ENCODE measurements at regions not wholly inside any gene's neighbourhood (a gene's known extent, or its start where the extent isn't known, plus 50 kb on each side); places are given as distances from the start of the nearest gene placed in this dataset.

GRCh38 chr20:10915815-10916214 is 242.0 kb upstream of the JAG1 start:
- no peak for TF ChIP-seq CTCF (conservative IDR thresholded peaks at IDR 0.05; ENCODE audit: low read depth, low read length)
- no peak overlapping the region for H3K4me3 ChIP-seq (ENCODE audit: low read length)
- no peak for DNase-seq (ENCODE audit: low read depth)

- DNase-seq (ENCODE audit: low read depth) = no peak
- H3K4me3 ChIP-seq (ENCODE audit: low read length) = no peak overlapping the region
- TF ChIP-seq CTCF (conservative IDR thresholded peaks at IDR 0.05; ENCODE audit: low read depth, low read length) = no peak
Measured at GRCh38 chr20:10916312-10916711, 242.5 kb upstream of the JAG1 start.

- H3K4me3 ChIP-seq (ENCODE audit: low read length) = no peak overlapping the region
- no peak for TF ChIP-seq CTCF (conservative IDR thresholded peaks at IDR 0.05; ENCODE audit: low read depth, low read length)
- no peak for DNase-seq (ENCODE audit: low read depth)
Measured at GRCh38 chr20:10917826-10918225, 244.0 kb upstream of the JAG1 start.

- DNase-seq (ENCODE audit: low read depth) = no peak
- no peak overlapping the region for H3K4me3 ChIP-seq (ENCODE audit: low read length)
- TF ChIP-seq CTCF (conservative IDR thresholded peaks at IDR 0.05; ENCODE audit: low read depth, low read length) = no peak
Measured at GRCh38 chr20:10919396-10920140, 245.8 kb upstream of the JAG1 start.

- TF ChIP-seq CTCF (conservative IDR thresholded peaks at IDR 0.05; ENCODE audit: low read depth, low read length) = no peak
- DNase-seq (ENCODE audit: low read depth) = no peak
- H3K4me3 ChIP-seq (ENCODE audit: low read length) = no peak overlapping the region
Measured at GRCh38 chr20:10920396-10920795, 246.6 kb upstream of the JAG1 start.

GRCh38 chr20:10921491-10922010 is 247.8 kb upstream of the JAG1 start:
- no peak overlapping the region for H3K4me3 ChIP-seq (ENCODE audit: low read length)
- DNase-seq (ENCODE audit: low read depth) = no peak
- TF ChIP-seq CTCF (conservative IDR thresholded peaks at IDR 0.05; ENCODE audit: low read depth, low read length) = no peak

GRCh38 chr20:10922506-10922905 is 248.7 kb upstream of the JAG1 start:
- TF ChIP-seq CTCF (conservative IDR thresholded peaks at IDR 0.05; ENCODE audit: low read depth, low read length) = no peak
- no peak for DNase-seq (ENCODE audit: low read depth)
- no peak overlapping the region for H3K4me3 ChIP-seq (ENCODE audit: low read length)
